HCT116 (cell line): ENCODE measurements at regions not wholly inside any gene's neighbourhood (a gene's known extent, or its start where the extent isn't known, plus 50 kb on each side); places are given as distances from the start of the nearest gene placed in this dataset.

ENCODE experiments used
- ATAC-seq: fragments of 200-7000 bp; cut with Tn5 transposase; 2 replicates; pipeline ENCODE4 v1.9.1; 2020; ENCODE audit warnings: mild to moderate bottlenecking, moderate library complexity
- BruUV-seq: library from RNA; stranded (reverse); fragments of 400-500 nt; replicated peaks from 2 replicates; lab custom pipeline; 2021; lab: Mats Ljungman, UMichigan
- CTCF ChIA-PET: fragments of 300-600 bp; sonication (Branson Sonifier 250); formaldehyde crosslinking; loops from one replicate; lab custom pipeline; 2021; ENCODE audit warnings: antibody characterized with exemption; lab: Charles Lee
- POLR2A ChIA-PET: fragments of 300-600, 350-600 bp; sonication (Branson Sonifier 250); formaldehyde crosslinking; loops from one replicate; lab custom pipeline; 2021; ENCODE audit warnings: antibody characterized with exemption; lab: Charles Lee
- RAD21 ChIA-PET, 2 experiments: fragments of 300-600 bp; sonication (Branson Sonifier 250); formaldehyde crosslinking; loops; one replicate each; lab custom pipeline; 2023; ENCODE audit warnings: low total read pairs in 2 of 2; ENCODE audit not compliant: uncharacterized antibody in 2 of 2, unreplicated experiment in 2 of 2, low non-redundant PET in 1 of 2; lab: Charles Lee
- DNase-seq: peaks from one replicate; pipeline ENCODE4 v3.0.0-alpha.2; 2010; ENCODE audit warnings: low read depth, low spot score
- H2AFZ ChIP-seq: fragments of 200-600 bp; shearing (Covaris generic), sonication (generic); 2 replicates; pipeline ENCODE4 v1.6.1; 2017; ENCODE audit warnings: low read depth, mixed run types, mixed read lengths, antibody characterized with exemption, low read length; ENCODE audit not compliant: poor library complexity, severe bottlenecking
- H3K27ac ChIP-seq: 2 replicates; pipeline ENCODE4 v1.5.1; 2012; ENCODE audit warnings: low read depth, low read length
- H3K27me3 ChIP-seq: fragments of 200-600 bp; sonication (generic); 2 replicates; pipeline ENCODE4 v1.6.1; 2016; ENCODE audit warnings: mixed run types, low read length, mixed read lengths; ENCODE audit not compliant: insufficient read depth
- H3K36me3 ChIP-seq, 2 experiments: fragments of 200-500 bp in 1 of 2; fragments of 200-600 bp in 1 of 2; sonication (Bioruptor generic) in 1 of 2; sonication (generic) in 1 of 2; 2 replicates each; pipeline versions ENCODE4 v1.5.1 to v1.6.1; 2014 to 2016; ENCODE audit warnings: low read length in 2 of 2, inconsistent platforms in 1 of 2, mixed read lengths in 1 of 2, mixed run types in 1 of 2; ENCODE audit not compliant: insufficient read depth in 2 of 2, control insufficient read depth in 1 of 2
- H3K4me1 ChIP-seq, 2 experiments: fragments of 200-600 bp in 1 of 2; sonication (generic) in 1 of 2; 2 replicates each; pipeline versions ENCODE4 v1.5.1 to v1.6.1; 2012 to 2017; ENCODE audit warnings: low read length in 2 of 2, inconsistent platforms in 1 of 2, mild to moderate bottlenecking in 1 of 2, mixed read lengths in 1 of 2, mixed run types in 1 of 2, moderate library complexity in 1 of 2; ENCODE audit not compliant: insufficient read depth in 2 of 2, control insufficient read depth in 1 of 2
- H3K4me2 ChIP-seq: fragments of 200-600 bp; sonication (generic); 2 replicates; pipeline ENCODE4 v1.6.1; 2017; ENCODE audit warnings: mixed run types, low read length, mixed read lengths
- H3K4me3 ChIP-seq, 2 experiments: fragments of 200-600 bp in 1 of 2; sonication (generic) in 1 of 2; replicated peaks in 1 of 2; 2 replicates each; pipeline ENCODE4 v1.5.1; 2011 to 2016; ENCODE audit warnings: low read length in 2 of 2, control low read depth in 1 of 2, low read depth in 1 of 2, mild to moderate bottlenecking in 1 of 2, mixed read lengths in 1 of 2, mixed run types in 1 of 2
- H3K79me2 ChIP-seq: fragments of 200-600 bp; sonication (generic); 2 replicates; pipeline ENCODE4 v1.6.1; 2017; ENCODE audit warnings: mild to moderate bottlenecking, mixed run types, low read length, moderate library complexity, mixed read lengths; ENCODE audit not compliant: insufficient read depth
- H3K9ac ChIP-seq: fragments of 200-600 bp; sonication (generic); 2 replicates; pipeline ENCODE4 v1.6.1; 2016; ENCODE audit warnings: low read length, mixed read lengths
- H3K9me2 ChIP-seq: fragments of 200-600 bp; sonication (generic), shearing (Covaris generic); 2 replicates; pipeline ENCODE4 v1.6.1; 2017; ENCODE audit warnings: mixed run types, mild to moderate bottlenecking, moderate library complexity; ENCODE audit not compliant: insufficient read depth
- H3K9me3 ChIP-seq, 2 experiments: fragments of 200-500 bp in 1 of 2; fragments of 200-600 bp in 1 of 2; sonication (Bioruptor generic) in 1 of 2; sonication (generic) in 1 of 2; 2 replicates each; pipeline ENCODE4 v1.6.1; 2014 to 2017; ENCODE audit warnings: low read length in 2 of 2, mixed read lengths in 2 of 2, inconsistent platforms in 1 of 2, low read depth in 1 of 2, mild to moderate bottlenecking in 1 of 2, mixed run types in 1 of 2, moderate library complexity in 1 of 2; ENCODE audit not compliant: control insufficient read depth in 1 of 2, insufficient read depth in 1 of 2
- H4K20me1 ChIP-seq: fragments of 200-600 bp; sonication (generic), shearing (Covaris generic); 2 replicates; pipeline ENCODE4 v1.6.1; 2017; ENCODE audit warnings: mixed run types, mild to moderate bottlenecking, moderate library complexity; ENCODE audit not compliant: insufficient read depth
- CBX3 ChIP-seq: IDR thresholded peaks from 2 replicates; pipeline ENCODE4 v1.6.1; 2012; ENCODE audit warnings: low read depth
- CEBPB ChIP-seq: IDR thresholded peaks from 2 replicates; pipeline ENCODE4 v1.6.1; 2012; ENCODE audit warnings: low read depth
- EGR1 ChIP-seq: IDR thresholded peaks from 2 replicates; pipeline ENCODE4 v1.6.1; 2012; ENCODE audit warnings: low read depth
- ELF1 ChIP-seq: IDR thresholded peaks from 2 replicates; pipeline ENCODE4 v1.6.1; 2012; ENCODE audit warnings: low read depth, borderline replicate concordance
- EZH2phosphoT487 ChIP-seq: fragments of 200-600 bp; IDR thresholded peaks from 2 replicates; pipeline ENCODE4 v1.6.1; 2018; ENCODE audit warnings: antibody characterized with exemption, borderline replicate concordance
- FOSL1 ChIP-seq: IDR thresholded peaks from 2 replicates; pipeline ENCODE4 v1.6.1; 2012; ENCODE audit warnings: low read depth
- JUND ChIP-seq: IDR thresholded peaks from 2 replicates; pipeline ENCODE4 v1.6.1; 2012
- MAX ChIP-seq: IDR thresholded peaks from 2 replicates; pipeline ENCODE4 v1.6.1; 2012
- POLR2A ChIP-seq: IDR thresholded peaks from 2 replicates; pipeline ENCODE4 v1.7.0; 2011; ENCODE audit warnings: borderline replicate concordance; ENCODE audit not compliant: insufficient read depth, insufficient read length; ENCODE audit errors: extremely low read depth
- RAD21 ChIP-seq: IDR thresholded peaks from 2 replicates; pipeline ENCODE4 v1.6.1; 2012; ENCODE audit warnings: low read depth, mild to moderate bottlenecking
- SIN3A ChIP-seq: IDR thresholded peaks from 2 replicates; pipeline ENCODE4 v1.6.1; 2012; ENCODE audit warnings: low read depth
- SP1 ChIP-seq: IDR thresholded peaks from 2 replicates; pipeline ENCODE4 v1.6.1; 2012; ENCODE audit warnings: low read depth
- SRF ChIP-seq: IDR thresholded peaks from 2 replicates; pipeline ENCODE4 v1.6.1; 2012; ENCODE audit warnings: low read depth
- TCF7L2 ChIP-seq: IDR thresholded peaks from 2 replicates; pipeline ENCODE4 v1.7.0; 2011; ENCODE audit warnings: borderline replicate concordance, inconsistent platforms; ENCODE audit not compliant: insufficient read depth, insufficient read length; ENCODE audit errors: extremely low read depth
- YY1 ChIP-seq: IDR thresholded peaks from 2 replicates; pipeline ENCODE4 v1.6.1; 2011; ENCODE audit warnings: low read length, low read depth, moderate library complexity, mild to moderate bottlenecking; ENCODE audit not compliant: insufficient replicate concordance; ENCODE audit errors: extremely low read depth
- ZBTB33 ChIP-seq: IDR thresholded peaks from 2 replicates; pipeline ENCODE4 v1.6.1; 2011; ENCODE audit warnings: mild to moderate bottlenecking, low read length, moderate library complexity; ENCODE audit not compliant: insufficient replicate concordance; ENCODE audit errors: extremely low read depth
- ZFX ChIP-seq: fragments of 450-650 bp; IDR thresholded peaks from 2 replicates; pipeline ENCODE4 v1.6.1; 2017
- ZNF274 ChIP-seq: fragments of 200-500 bp; sonication (Bioruptor generic); IDR thresholded peaks from 2 replicates; pipeline ENCODE4 v1.6.1; 2014; ENCODE audit warnings: mild to moderate bottlenecking, low read depth, low read length, inconsistent platforms
- intact Hi-C: fragments of 100-400 bp; cut with micrococcal nuclease; formaldehyde crosslinking; loops from 2 replicates; pipeline ENCODE4 v1.10.0; 2022
- TF ChIP-seq, protein P1 (sequence below): IDR thresholded peaks from 2 replicates; pipeline ENCODE4 v1.6.1; 2012
- TF ChIP-seq, protein P2 (sequence below): IDR thresholded peaks from 2 replicates; pipeline ENCODE4 v1.6.1; 2012; ENCODE audit warnings: low read depth

DNA sequence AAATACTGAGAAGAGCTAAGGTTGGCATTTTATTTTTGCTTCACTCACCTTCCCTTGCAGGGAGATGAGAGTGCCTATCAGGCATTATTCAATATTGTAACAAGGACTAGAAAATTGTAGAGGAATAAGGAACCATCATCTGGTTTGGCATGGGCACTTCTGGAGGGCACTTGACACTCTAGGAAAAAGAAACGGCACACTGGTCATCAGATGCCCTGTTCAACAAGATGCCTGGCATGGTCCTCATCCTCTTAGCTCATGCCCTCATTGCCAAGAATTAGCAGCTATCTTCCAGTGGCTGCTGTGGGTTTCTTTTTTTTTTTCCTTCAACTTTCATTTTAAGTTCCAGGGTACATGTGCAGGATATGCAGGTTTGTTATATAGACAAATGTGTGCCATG, 95.1 kb upstream of the ESRRG start:
- no TSS peak for BruUV-seq
- POLR2A ChIA-PET, result no interaction called here
- no peak overlapping the region for H3K4me3 ChIP-seq

More for the DNA sequence above, 95.1 kb upstream of the ESRRG start:
- H3K4me1 ChIP-seq, result no peaks in the 10 kb centered on the region
- intact Hi-C loops, result no loop called here
- no peak overlapping the region for H3K27ac ChIP-seq
- H3K36me3 ChIP-seq, result no peaks in the 10 kb centered on the region
- ATAC-seq (no peak), DNase-seq (no peak)
- H3K27me3 ChIP-seq, result no peaks in the 10 kb centered on the region
- H3K9ac ChIP-seq, result no peak overlapping the region
- ChIA-PET RAD21 (no interaction called here), CTCF (no interaction called here)
- H2AFZ ChIP-seq, result no peak overlapping the region
- H3K79me2 ChIP-seq, result no peaks in the 10 kb centered on the region
- TF ChIP-seq ZFX (no peak), SRF (no peak), EGR1 (no peak), MAX (no peak), RAD21 (no peak), ZNF274 (no peak), TCF7L2 (no peak), JUND (no peak), CEBPB (no peak), FOSL1 (no peak), POLR2A (no peak), ELF1 (no peak), ZBTB33 (no peak), EZH2phosphoT487 (no peak), YY1 (no peak), SP1 (no peak), CBX3 (no peak), SIN3A (no peak)
- TF ChIP-seq, protein P1, sequence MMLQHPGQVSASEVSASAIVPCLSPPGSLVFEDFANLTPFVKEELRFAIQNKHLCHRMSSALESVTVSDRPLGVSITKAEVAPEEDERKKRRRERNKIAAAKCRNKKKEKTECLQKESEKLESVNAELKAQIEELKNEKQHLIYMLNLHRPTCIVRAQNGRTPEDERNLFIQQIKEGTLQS, result no peak
- TF ChIP-seq, protein P2, sequence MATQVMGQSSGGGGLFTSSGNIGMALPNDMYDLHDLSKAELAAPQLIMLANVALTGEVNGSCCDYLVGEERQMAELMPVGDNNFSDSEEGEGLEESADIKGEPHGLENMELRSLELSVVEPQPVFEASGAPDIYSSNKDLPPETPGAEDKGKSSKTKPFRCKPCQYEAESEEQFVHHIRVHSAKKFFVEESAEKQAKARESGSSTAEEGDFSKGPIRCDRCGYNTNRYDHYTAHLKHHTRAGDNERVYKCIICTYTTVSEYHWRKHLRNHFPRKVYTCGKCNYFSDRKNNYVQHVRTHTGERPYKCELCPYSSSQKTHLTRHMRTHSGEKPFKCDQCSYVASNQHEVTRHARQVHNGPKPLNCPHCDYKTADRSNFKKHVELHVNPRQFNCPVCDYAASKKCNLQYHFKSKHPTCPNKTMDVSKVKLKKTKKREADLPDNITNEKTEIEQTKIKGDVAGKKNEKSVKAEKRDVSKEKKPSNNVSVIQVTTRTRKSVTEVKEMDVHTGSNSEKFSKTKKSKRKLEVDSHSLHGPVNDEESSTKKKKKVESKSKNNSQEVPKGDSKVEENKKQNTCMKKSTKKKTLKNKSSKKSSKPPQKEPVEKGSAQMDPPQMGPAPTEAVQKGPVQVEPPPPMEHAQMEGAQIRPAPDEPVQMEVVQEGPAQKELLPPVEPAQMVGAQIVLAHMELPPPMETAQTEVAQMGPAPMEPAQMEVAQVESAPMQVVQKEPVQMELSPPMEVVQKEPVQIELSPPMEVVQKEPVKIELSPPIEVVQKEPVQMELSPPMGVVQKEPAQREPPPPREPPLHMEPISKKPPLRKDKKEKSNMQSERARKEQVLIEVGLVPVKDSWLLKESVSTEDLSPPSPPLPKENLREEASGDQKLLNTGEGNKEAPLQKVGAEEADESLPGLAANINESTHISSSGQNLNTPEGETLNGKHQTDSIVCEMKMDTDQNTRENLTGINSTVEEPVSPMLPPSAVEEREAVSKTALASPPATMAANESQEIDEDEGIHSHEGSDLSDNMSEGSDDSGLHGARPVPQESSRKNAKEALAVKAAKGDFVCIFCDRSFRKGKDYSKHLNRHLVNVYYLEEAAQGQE, result no peak
- H3K4me2 ChIP-seq, result no peak overlapping the region
- no peaks in the 10 kb centered on the region for H3K9me3 ChIP-seq
- H3K9me2 ChIP-seq, result no peaks in the 10 kb centered on the region
- H4K20me1 ChIP-seq, result no peaks in the 10 kb centered on the region
